Lung (tissue), 11 donors: ENCODE measurements at regions not wholly inside any gene's neighbourhood (a gene's known extent, or its start where the extent isn't known, plus 50 kb on each side); places are given as distances from the start of the nearest gene placed in this dataset.

Experiments
- ATAC-seq: fragments of 200-7000 bp; cut with Tn5 transposase; one replicate; pipeline ENCODE4 v1.9.1; 2020; ENCODE audit warnings: moderate number of reproducible peaks; ENCODE audit not compliant: insufficient read depth, low FRiP score
- DNase-seq, 3 donors: peaks; one replicate each; pipeline ENCODE4 v3.0.0-alpha.2; 2013 to 2017
- H3K27ac ChIP-seq, 2 donors: one replicate each; pipeline ENCODE4 v1.5.1; 2013; ENCODE audit warnings: mild to moderate bottlenecking in 2 of 2, moderate library complexity in 2 of 2, control low read depth in 1 of 2, inconsistent platforms in 1 of 2, low read depth in 1 of 2, low read length in 1 of 2
- H3K27me3 ChIP-seq, 3 donors: one replicate each; pipeline ENCODE4 v1.5.1; 2013; ENCODE audit warnings: low read length in 2 of 3; ENCODE audit not compliant: control insufficient read depth in 3 of 3, insufficient read depth in 3 of 3
- H3K36me3 ChIP-seq, 4 donors: one replicate each; pipeline ENCODE4 v1.5.1; 2013; ENCODE audit warnings: low read length in 4 of 4, mild to moderate bottlenecking in 1 of 4, moderate library complexity in 1 of 4; ENCODE audit not compliant: control insufficient read depth in 4 of 4, insufficient read depth in 4 of 4
- H3K4me1 ChIP-seq, 5 donors: one replicate each; pipeline ENCODE4 v1.5.1; 2013; ENCODE audit warnings: low read length in 5 of 5, mild to moderate bottlenecking in 2 of 5, moderate library complexity in 1 of 5; ENCODE audit not compliant: control insufficient read depth in 5 of 5, insufficient read depth in 5 of 5
- H3K4me3 ChIP-seq: one replicate; pipeline ENCODE4 v1.5.1; 2013; ENCODE audit warnings: mild to moderate bottlenecking, control low read depth, moderate library complexity
- H3K9ac ChIP-seq, 2 donors: one replicate each; pipeline ENCODE4 v1.5.1; 2013; ENCODE audit warnings: low read length in 2 of 2, control low read depth in 1 of 2; ENCODE audit not compliant: insufficient read depth in 1 of 2
- H3K9me3 ChIP-seq, 4 donors: one replicate each; pipeline ENCODE4 v1.5.1; 2013; ENCODE audit warnings: low read length in 3 of 4, mild to moderate bottlenecking in 1 of 4, moderate library complexity in 1 of 4; ENCODE audit not compliant: control insufficient read depth in 4 of 4, insufficient read depth in 3 of 4
- WGBS, 2 donors: extraction: QIAGEN DNeasy Blood & Tissue Kit; methylation state at CpG; one replicate each; pipeline ENCODE4 v1.1.7; 2013; 5-methylcytosine and 5-hydroxymethylcytosine counted together
- TF ChIP-seq, protein P1 (sequence below): IDR thresholded peaks from 2 replicates; pipeline ENCODE4 v1.5.1; 2012; ENCODE audit warnings: mild to moderate bottlenecking; ENCODE audit errors: control extremely low read depth, extremely low read depth
- donor health status: control.
- donor health status: control.
- donor health status: Bipolar disorder and iron deficiency.
- donor health status: healthy.
- donor health status: DM: yes; HTN: yes; CAD: no.

DNA sequence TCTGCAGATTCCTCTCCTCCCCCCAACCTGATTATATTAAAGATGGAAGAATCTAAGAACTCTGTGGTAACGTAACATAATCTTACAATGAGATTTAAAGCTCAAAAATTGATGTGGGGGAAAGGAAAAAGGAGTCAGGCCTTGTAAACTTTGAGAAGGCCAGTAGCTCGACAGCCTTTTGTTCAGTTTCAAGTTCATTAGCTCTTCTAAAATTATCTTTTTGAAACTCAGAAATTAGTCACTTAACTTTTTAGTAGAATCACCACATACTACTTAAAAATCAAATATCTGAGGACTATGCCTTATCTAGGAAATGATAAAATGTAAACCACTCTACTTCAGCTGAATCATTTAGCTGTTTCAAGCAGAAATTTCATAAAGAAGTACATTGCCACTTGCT, 996.2 kb downstream of the AMY1C start:
- Histone ChIP-seq H3K4me1 (no peaks in the 10 kb centered on the region), H3K27me3 (no peaks in the 10 kb centered on the region), H3K27ac (no peak overlapping the region), H3K9ac (no peak overlapping the region), H3K9me3 (no peaks in the 10 kb centered on the region), H3K4me3 (no peak overlapping the region), H3K36me3 (no peaks in the 10 kb centered on the region)
- TF ChIP-seq, protein P1, sequence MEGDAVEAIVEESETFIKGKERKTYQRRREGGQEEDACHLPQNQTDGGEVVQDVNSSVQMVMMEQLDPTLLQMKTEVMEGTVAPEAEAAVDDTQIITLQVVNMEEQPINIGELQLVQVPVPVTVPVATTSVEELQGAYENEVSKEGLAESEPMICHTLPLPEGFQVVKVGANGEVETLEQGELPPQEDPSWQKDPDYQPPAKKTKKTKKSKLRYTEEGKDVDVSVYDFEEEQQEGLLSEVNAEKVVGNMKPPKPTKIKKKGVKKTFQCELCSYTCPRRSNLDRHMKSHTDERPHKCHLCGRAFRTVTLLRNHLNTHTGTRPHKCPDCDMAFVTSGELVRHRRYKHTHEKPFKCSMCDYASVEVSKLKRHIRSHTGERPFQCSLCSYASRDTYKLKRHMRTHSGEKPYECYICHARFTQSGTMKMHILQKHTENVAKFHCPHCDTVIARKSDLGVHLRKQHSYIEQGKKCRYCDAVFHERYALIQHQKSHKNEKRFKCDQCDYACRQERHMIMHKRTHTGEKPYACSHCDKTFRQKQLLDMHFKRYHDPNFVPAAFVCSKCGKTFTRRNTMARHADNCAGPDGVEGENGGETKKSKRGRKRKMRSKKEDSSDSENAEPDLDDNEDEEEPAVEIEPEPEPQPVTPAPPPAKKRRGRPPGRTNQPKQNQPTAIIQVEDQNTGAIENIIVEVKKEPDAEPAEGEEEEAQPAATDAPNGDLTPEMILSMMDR, result no peak
- DNase-seq (no peak), ATAC-seq (no peak)
- WGBS, 2 donors, result 58 to 63% methylated on average over 2 of the region's 2 CpGs

DNA sequence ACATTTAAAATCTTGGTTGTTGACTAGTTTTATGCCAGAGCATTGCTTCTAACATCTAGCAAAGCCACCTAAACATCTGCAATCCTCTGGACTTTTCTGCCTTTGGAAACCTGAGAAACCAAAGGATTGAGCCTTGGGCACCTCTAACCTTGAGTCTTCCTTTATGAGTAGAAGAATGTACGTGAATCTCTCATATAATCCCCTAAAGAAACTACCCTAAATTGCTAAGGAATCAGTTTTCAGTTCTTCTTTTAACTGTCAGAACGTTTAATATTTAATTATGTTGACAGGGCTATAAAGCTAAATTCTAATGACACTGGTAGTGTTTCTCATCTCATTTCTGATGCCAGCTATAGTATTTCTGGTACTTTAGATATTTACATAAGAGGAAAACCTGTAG, 997.3 kb downstream of the AMY1C start:
- no peak overlapping the region for H3K4me3 ChIP-seq
- no peaks in the 10 kb centered on the region for H3K27me3 ChIP-seq
- no peak overlapping the region for H3K9ac ChIP-seq
- DNase-seq (no peak), ATAC-seq (no peak)
- no peak overlapping the region for H3K27ac ChIP-seq
- no peaks in the 10 kb centered on the region for H3K36me3 ChIP-seq
- 54 to 68% methylated on average over 2 of the region's 2 CpGs for WGBS, 2 donors
- TF ChIP-seq, protein P1, result no peak
- H3K4me1 ChIP-seq, result no peaks in the 10 kb centered on the region
- H3K9me3 ChIP-seq, result no peaks in the 10 kb centered on the region

DNA sequence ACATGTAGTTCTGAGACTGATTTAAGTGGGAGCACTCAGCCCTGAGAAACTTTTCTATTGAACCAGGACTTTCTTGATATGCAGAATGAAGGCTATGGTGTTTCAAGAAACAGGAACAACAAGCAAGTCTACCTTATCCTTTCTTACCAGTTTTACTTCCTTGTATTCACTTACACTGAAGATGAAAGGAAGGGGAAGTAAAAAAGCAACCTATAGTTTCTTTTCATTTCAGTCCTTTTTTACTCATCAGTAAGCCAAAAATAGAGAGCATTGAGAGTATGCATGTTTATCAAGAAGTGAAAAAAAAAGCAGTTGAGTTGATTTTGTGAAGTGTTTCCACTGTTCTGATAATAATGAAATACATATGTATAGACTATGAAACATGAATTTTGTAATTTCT, 1010.3 kb downstream of the AMY1C start:
- Histone ChIP-seq H3K27me3 (no peaks in the 10 kb centered on the region), H3K4me1 (peaks cover 0 to 6% (median 0%) of the 10 kb centered on the region in 5 donors), H3K4me3 (no peak overlapping the region), H3K36me3 (no peaks in the 10 kb centered on the region), H3K27ac (no peak overlapping the region), H3K9ac (no peak overlapping the region), H3K9me3 (no peaks in the 10 kb centered on the region)
- DNase-seq (no peak), ATAC-seq (no peak)
- TF ChIP-seq, protein P1, result no peak

DNA sequence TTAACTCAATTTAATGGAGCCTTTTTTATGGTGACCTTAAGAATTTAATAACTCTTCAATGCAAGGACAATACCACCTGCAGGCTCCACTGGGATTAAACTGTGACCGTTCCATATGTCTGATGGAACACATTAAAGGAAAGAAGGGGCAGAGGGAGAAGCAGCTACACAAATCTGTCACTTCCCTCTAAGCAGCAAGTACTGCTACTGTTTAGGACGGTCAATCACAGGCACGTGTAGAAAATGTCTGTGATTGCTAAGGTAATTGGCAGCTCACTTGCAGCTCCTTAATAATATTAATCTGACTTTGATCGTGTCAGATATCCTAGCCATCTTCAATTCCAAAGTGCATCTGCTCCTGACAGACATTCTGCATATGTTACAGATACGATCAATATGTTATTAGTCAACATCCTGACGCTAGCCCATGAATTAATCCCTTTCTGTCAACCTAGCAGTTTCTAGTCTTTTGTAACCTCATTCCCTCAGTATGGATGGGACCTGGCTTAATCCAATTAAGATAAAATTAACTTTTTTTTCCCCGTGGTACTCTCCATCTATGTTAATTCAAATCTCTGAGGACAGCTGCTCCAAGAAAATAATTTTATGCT, 1012.4 kb downstream of the AMY1C start:
- DNase-seq, result no peak
- ATAC-seq, result no peak
- no peaks in the 10 kb centered on the region for H3K36me3 ChIP-seq
- H3K27me3 ChIP-seq, result no peaks in the 10 kb centered on the region
- H3K9me3 ChIP-seq, result no peaks in the 10 kb centered on the region
- TF ChIP-seq, protein P1, result no peak
- no peak overlapping the region for H3K27ac ChIP-seq
- H3K4me3 ChIP-seq, result no peak overlapping the region
- H3K9ac ChIP-seq, result no peak overlapping the region
- H3K4me1 ChIP-seq, result peaks cover 0 to 16% (median 0%) of the 10 kb centered on the region in 5 donors
- WGBS, 2 donors, result 74 to 83% methylated on average over 7 of the region's 7 CpGs
